HG03097 (cell line): ENCODE measurements at regions not wholly inside any gene's neighbourhood (a gene's known extent, or its start where the extent isn't known, plus 50 kb on each side); places are given as distances from the start of the nearest gene placed in this dataset.
"Not testable (repeated sequence)": the region's sequence is repeated elsewhere in the genome, so short reads cannot be mapped to it uniquely, and the experiment has no call there.

Experiments
- ATAC-seq: cut with Tn5 transposase; IDR thresholded peaks from one replicate; pipeline ENCODE4 v1.9.1; 2021; ENCODE audit not compliant: unreplicated experiment, low FRiP score

- no peak for ATAC-seq
Measured at GRCh38 chr4:187366530-187366929, 629.0 kb upstream of the ZFP42 start.

- ATAC-seq, result no peak
Measured at GRCh38 chr4:187370918-187371317, 624.7 kb upstream of the ZFP42 start.

GRCh38 chr4:187378441-187378840 lies 617.1 kb upstream of the ZFP42 start:
- no peak for ATAC-seq

GRCh38 chr4:187380181-187380581 lies 615.4 kb upstream of the ZFP42 start:
- no peak for ATAC-seq

- no peak for ATAC-seq
Measured at GRCh38 chr4:187383181-187383580, 612.4 kb upstream of the ZFP42 start.

- no peak for ATAC-seq
Measured at GRCh38 chr4:187387739-187388138, 607.8 kb upstream of the ZFP42 start.

- ATAC-seq, result no peak
Measured at GRCh38 chr4:187389420-187389819, 606.2 kb upstream of the ZFP42 start.

GRCh38 chr4:187390646-187391045 lies 604.9 kb upstream of the ZFP42 start:
- no peak for ATAC-seq

- ATAC-seq, result no peak
Measured at GRCh38 chr4:187393531-187394344, 601.8 kb upstream of the ZFP42 start.

GRCh38 chr4:187396106-187396505 lies 599.5 kb upstream of the ZFP42 start:
- ATAC-seq, result no peak

GRCh38 chr4:187408447-187408846 lies 587.1 kb upstream of the ZFP42 start:
- not testable (repeated sequence) for ATAC-seq

- no peak for ATAC-seq
Measured at GRCh38 chr4:187413564-187414358, 581.8 kb upstream of the ZFP42 start.

GRCh38 chr4:187414716-187415115 lies 580.9 kb upstream of the ZFP42 start:
- no peak for ATAC-seq

- ATAC-seq, result no peak
Measured at GRCh38 chr4:187415231-187415630, 580.3 kb upstream of the ZFP42 start.

- ATAC-seq, result no peak
Measured at GRCh38 chr4:187416216-187416615, 579.4 kb upstream of the ZFP42 start.

- ATAC-seq, result no peak
Measured at GRCh38 chr4:187417721-187418120, 577.9 kb upstream of the ZFP42 start.

- ATAC-seq, result no peak
Measured at GRCh38 chr4:187422655-187423054, 572.9 kb upstream of the ZFP42 start.

- no peak for ATAC-seq
Measured at GRCh38 chr4:187424636-187425035, 570.9 kb upstream of the ZFP42 start.

GRCh38 chr4:187426511-187426910 lies 569.1 kb upstream of the ZFP42 start:
- no peak for ATAC-seq

- no peak for ATAC-seq
Measured at GRCh38 chr4:187432310-187432709, 563.3 kb upstream of the ZFP42 start.

- no peak for ATAC-seq
Measured at GRCh38 chr4:187433141-187433540, 562.4 kb upstream of the ZFP42 start.

GRCh38 chr4:187436251-187436650 lies 559.3 kb upstream of the ZFP42 start:
- no peak for ATAC-seq
